AG10803 (cell line): ENCODE measurements at regions not wholly inside any gene's neighbourhood (a gene's known extent, or its start where the extent isn't known, plus 50 kb on each side); places are given as distances from the start of the nearest gene placed in this dataset.
A peak's percentile ranks its signal among the peaks of the same experiment; 100 is the strongest.

Experiments
- DNase-seq: peaks from one replicate; pipeline ENCODE4 v3.0.0; 2010; ENCODE audit warnings: low read depth
- H3K4me3 ChIP-seq: 2 replicates; pipeline ENCODE4 v1.5.1; 2011; ENCODE audit warnings: mild to moderate bottlenecking, low read length, control low read depth
- CTCF ChIP-seq: conservative IDR thresholded peaks from 2 replicates; pipeline ENCODE4 v1.5.1; 2011; ENCODE audit warnings: mild to moderate bottlenecking, low read length, control low read depth, inconsistent platforms

- no peak for DNase-seq
- no peak overlapping the region for H3K4me3 ChIP-seq
- no peak for TF ChIP-seq CTCF
Measured at GRCh38 chr6:165186041-165186440, 123.4 kb downstream of the C6orf118 start.

- H3K4me3 ChIP-seq = no peak overlapping the region
- DNase-seq = peak; percentile 31
- TF ChIP-seq CTCF = no peak
Measured at GRCh38 chr6:165184192-165184979, 125.0 kb downstream of the C6orf118 start.

GRCh38 chr6:165183496-165184140, 125.8 kb downstream of the C6orf118 start:
- no peak for TF ChIP-seq CTCF
- H3K4me3 ChIP-seq = no peak overlapping the region
- DNase-seq = no peak

- no peak overlapping the region for H3K4me3 ChIP-seq
- TF ChIP-seq CTCF = no peak
- peak; percentile 34 for DNase-seq
Measured at GRCh38 chr6:165183071-165183470, 126.3 kb downstream of the C6orf118 start.

DNA sequence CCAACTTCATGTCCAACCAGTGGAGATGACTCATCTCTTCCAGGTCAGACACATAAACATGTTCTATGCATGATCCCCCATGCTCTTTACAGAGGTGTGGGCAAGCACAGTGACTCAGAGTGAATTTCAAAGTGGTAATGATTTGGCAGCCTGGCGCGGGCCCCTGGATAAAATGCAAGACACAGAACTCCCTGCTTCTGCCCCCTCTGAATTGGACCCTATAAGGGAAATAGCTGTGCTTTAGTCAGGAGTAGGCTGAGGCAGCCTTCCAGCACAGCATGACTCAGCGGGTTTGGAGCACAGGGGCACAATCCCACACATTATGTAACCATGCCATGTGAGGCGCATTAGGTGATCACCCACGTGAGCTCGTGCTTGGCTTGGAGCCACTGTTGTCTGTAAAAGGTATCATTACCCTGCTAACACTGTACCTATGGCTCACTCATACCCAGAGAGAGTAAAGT, 127.4 kb downstream of the C6orf118 start:
- H3K4me3 ChIP-seq = no peak overlapping the region
- DNase-seq = peak; percentile 69
- no peak for TF ChIP-seq CTCF

GRCh38 chr6:165178056-165178455, 131.3 kb downstream of the C6orf118 start:
- H3K4me3 ChIP-seq = no peak overlapping the region
- DNase-seq = no peak
- no peak for TF ChIP-seq CTCF

DNA sequence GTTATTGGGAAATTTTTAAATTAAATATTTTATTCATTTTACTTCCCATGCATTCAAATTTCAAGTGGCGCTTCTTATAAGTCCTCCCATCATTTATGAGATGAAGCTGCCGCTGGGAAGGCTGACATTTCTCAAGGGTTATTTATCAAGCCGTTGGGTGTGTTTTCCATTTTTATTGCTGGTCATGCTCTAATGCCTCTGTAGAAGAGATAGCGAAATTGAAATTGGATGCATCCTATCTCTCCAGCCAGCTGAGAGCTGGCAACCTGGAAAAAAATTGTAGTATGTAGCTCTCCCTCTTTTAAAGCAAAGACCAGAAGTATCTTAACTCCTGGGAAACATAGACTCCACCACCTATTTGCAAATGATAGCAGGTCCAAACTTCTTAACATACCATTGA, 135.9 kb downstream of the C6orf118 start:
- no peak overlapping the region for H3K4me3 ChIP-seq
- no peak for TF ChIP-seq CTCF
- no peak for DNase-seq
